ENCODE measurements at regions not wholly inside any gene's neighbourhood (a gene's known extent, or its start where the extent isn't known, plus 50 kb on each side); places are given as distances from the start of the nearest gene placed in this dataset.

- Histone ChIP-seq H3K4me2 (ENCODE audit: control insufficient read depth, extremely low read depth, insufficient read depth, low read depth, low read length) (no peak overlapping the region), H3K79me2 (ENCODE audit: control insufficient read depth, insufficient read depth, low read length) (no peaks in the 10 kb centered on the region), H3K9me1 (ENCODE audit: control insufficient read depth, extremely low read depth, insufficient read depth, low read length) (no peaks in the 10 kb centered on the region), H3K4me1 (ENCODE audit: control insufficient read depth, extremely low read depth, insufficient read depth, low read length) (no peaks in the 10 kb centered on the region), H3K9ac (ENCODE audit: control insufficient read depth, extremely low read depth, insufficient read depth, low read length) (no peak overlapping the region), H3K4me3 (ENCODE audit: control insufficient read depth in 2 of 3, extremely low read depth in 1 of 3, insufficient read depth in 2 of 3, low read depth in 1 of 3, low read length in 3 of 3) (no peak overlapping the region), H3K27ac (ENCODE audit: control insufficient read depth, insufficient read depth, low read length) (no peak overlapping the region), H3K9me3 (ENCODE audit: control insufficient read depth, low read depth, low read length) (no peaks in the 10 kb centered on the region), H4K20me1 (ENCODE audit: control insufficient read depth, extremely low read depth, insufficient read depth, low read length) (no peaks in the 10 kb centered on the region), H3K27me3 (ENCODE audit: control insufficient read depth, extremely low read depth, insufficient read depth, low read length) (no peaks in the 10 kb centered on the region), H2AFZ (ENCODE audit: control insufficient read depth, low read length) (no peak overlapping the region), H3K36me3 (ENCODE audit: control insufficient read depth in 2 of 2, extremely low read depth in 1 of 2, insufficient read depth in 2 of 2, low read length in 2 of 2) (no peaks in the 10 kb centered on the region)
- dilution Hi-C loops (cut with MboI; ENCODE audit: extremely low pct_ligation_motif_present, low sequenced_read_pairs) = no loop called here
- no peak for DNase-seq (ENCODE audit: low read depth, low spot score)
- no peak for FAIRE-seq
- TF ChIP-seq EZH2 (IDR thresholded peaks at IDR 0.05; ENCODE audit: low read length) = no peak
- TF ChIP-seq CTCF (optimal IDR thresholded peaks at IDR 0.05 in 1 of 3, IDR thresholded peaks at IDR 0.05 in 1 of 3, conservative IDR thresholded peaks at IDR 0.05 in 1 of 3; ENCODE audit: extremely low read depth in 1 of 3, insufficient read depth in 2 of 3, low read length in 3 of 3) = no peak
Measured at GRCh38 chr2:129336276-129336675, 643.2 kb upstream of the RAB6C start.

GRCh38 chr2:129337076-129337475 is 642.4 kb upstream of the RAB6C start:
- Histone ChIP-seq H3K9me3 (ENCODE audit: control insufficient read depth, low read depth, low read length) (no peaks in the 10 kb centered on the region), H3K27ac (ENCODE audit: control insufficient read depth, insufficient read depth, low read length) (no peak overlapping the region), H3K4me1 (ENCODE audit: control insufficient read depth, extremely low read depth, insufficient read depth, low read length) (no peaks in the 10 kb centered on the region), H2AFZ (ENCODE audit: control insufficient read depth, low read length) (no peak overlapping the region), H3K36me3 (ENCODE audit: control insufficient read depth in 2 of 2, extremely low read depth in 1 of 2, insufficient read depth in 2 of 2, low read length in 2 of 2) (no peaks in the 10 kb centered on the region), H3K4me3 (ENCODE audit: control insufficient read depth in 2 of 3, extremely low read depth in 1 of 3, insufficient read depth in 2 of 3, low read depth in 1 of 3, low read length in 3 of 3) (no peak overlapping the region), H3K4me2 (ENCODE audit: control insufficient read depth, extremely low read depth, insufficient read depth, low read depth, low read length) (no peak overlapping the region), H3K79me2 (ENCODE audit: control insufficient read depth, insufficient read depth, low read length) (no peaks in the 10 kb centered on the region), H3K9ac (ENCODE audit: control insufficient read depth, extremely low read depth, insufficient read depth, low read length) (no peak overlapping the region), H4K20me1 (ENCODE audit: control insufficient read depth, extremely low read depth, insufficient read depth, low read length) (no peaks in the 10 kb centered on the region), H3K9me1 (ENCODE audit: control insufficient read depth, extremely low read depth, insufficient read depth, low read length) (no peaks in the 10 kb centered on the region), H3K27me3 (ENCODE audit: control insufficient read depth, extremely low read depth, insufficient read depth, low read length) (no peaks in the 10 kb centered on the region)
- TF ChIP-seq CTCF (optimal IDR thresholded peaks at IDR 0.05 in 1 of 3, IDR thresholded peaks at IDR 0.05 in 1 of 3, conservative IDR thresholded peaks at IDR 0.05 in 1 of 3; ENCODE audit: extremely low read depth in 1 of 3, insufficient read depth in 2 of 3, low read length in 3 of 3) (no peak), EZH2 (IDR thresholded peaks at IDR 0.05; ENCODE audit: low read length) (no peak)
- DNase-seq (ENCODE audit: low read depth, low spot score) = no peak
- FAIRE-seq = no peak
- dilution Hi-C loops (cut with MboI; ENCODE audit: extremely low pct_ligation_motif_present, low sequenced_read_pairs) = no loop called here
